ENCODE measurements at regions not wholly inside any gene's neighbourhood (a gene's known extent, or its start where the extent isn't known, plus 50 kb on each side); places are given as distances from the start of the nearest gene placed in this dataset.
"Not testable (repeated sequence)": the region's sequence is repeated elsewhere in the genome, so short reads cannot be mapped to it uniquely, and the experiment has no call there.

DNA sequence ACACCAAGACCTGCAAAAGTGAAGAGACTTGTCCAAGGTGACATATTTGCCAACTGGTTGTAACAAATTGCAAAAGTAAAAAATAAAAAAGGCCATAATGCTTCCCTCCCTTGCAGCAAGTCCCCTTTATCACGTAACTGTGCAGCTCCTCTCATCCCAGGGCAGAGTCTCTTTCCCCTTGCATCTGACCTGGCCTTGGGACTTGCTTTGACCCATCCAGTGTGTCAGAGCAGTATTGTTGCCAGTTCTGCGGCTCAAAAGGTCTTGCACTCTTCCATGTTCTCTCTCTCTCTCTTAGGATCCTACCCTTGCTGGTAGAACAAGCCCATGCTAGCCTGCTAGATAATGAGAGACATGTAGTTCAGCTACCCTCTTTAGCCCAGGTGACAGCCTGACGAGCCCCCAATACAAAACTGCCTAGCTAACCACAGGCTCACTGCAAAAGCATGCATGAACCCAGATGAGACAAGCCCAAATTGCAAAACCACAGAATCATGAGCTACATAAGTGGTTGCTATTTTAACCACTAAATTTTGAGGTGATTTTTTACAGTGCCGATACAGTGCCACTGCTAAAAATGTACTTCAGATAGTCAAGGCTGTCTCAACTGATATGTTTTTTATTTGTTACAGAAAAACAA is 289.5 kb upstream of the PPARGC1A start:
- Histone ChIP-seq H3K9me3 (no peaks in the 10 kb centered on the region), H3K27me3 (no peaks in the 10 kb centered on the region), H3K4me3 (no peak overlapping the region), H3K27ac (no peak overlapping the region), H3K36me3 (no peaks in the 10 kb centered on the region), H3K4me1 (no peaks in the 10 kb centered on the region)
- no peak for DNase-seq
- intact Hi-C loops (cut with DNase I): no loop called here
- no peak for ATAC-seq
- TF ChIP-seq, protein P1, sequence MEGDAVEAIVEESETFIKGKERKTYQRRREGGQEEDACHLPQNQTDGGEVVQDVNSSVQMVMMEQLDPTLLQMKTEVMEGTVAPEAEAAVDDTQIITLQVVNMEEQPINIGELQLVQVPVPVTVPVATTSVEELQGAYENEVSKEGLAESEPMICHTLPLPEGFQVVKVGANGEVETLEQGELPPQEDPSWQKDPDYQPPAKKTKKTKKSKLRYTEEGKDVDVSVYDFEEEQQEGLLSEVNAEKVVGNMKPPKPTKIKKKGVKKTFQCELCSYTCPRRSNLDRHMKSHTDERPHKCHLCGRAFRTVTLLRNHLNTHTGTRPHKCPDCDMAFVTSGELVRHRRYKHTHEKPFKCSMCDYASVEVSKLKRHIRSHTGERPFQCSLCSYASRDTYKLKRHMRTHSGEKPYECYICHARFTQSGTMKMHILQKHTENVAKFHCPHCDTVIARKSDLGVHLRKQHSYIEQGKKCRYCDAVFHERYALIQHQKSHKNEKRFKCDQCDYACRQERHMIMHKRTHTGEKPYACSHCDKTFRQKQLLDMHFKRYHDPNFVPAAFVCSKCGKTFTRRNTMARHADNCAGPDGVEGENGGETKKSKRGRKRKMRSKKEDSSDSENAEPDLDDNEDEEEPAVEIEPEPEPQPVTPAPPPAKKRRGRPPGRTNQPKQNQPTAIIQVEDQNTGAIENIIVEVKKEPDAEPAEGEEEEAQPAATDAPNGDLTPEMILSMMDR (IDR thresholded peaks at IDR 0.05): no peak

- H3K27ac ChIP-seq; H3K9me3 ChIP-seq; H3K4me1 ChIP-seq; intact Hi-C loops (cut with DNase I); ATAC-seq; H3K4me3 ChIP-seq; DNase-seq; H3K36me3 ChIP-seq; H3K27me3 ChIP-seq: not testable (repeated sequence)
Observed at GRCh38 chr4:24177443-24177842, 287.6 kb upstream of the PPARGC1A start.

- H3K4me3 ChIP-seq: no peak overlapping the region
- H3K27me3 ChIP-seq: no peaks in the 10 kb centered on the region
- H3K36me3 ChIP-seq: no peaks in the 10 kb centered on the region
- DNase-seq (no peak), ATAC-seq (no peak)
- intact Hi-C loops (cut with DNase I): no loop called here
- no peaks in the 10 kb centered on the region for H3K4me1 ChIP-seq
- no peaks in the 10 kb centered on the region for H3K9me3 ChIP-seq
- H3K27ac ChIP-seq: no peak overlapping the region
- TF ChIP-seq, protein P1 (IDR thresholded peaks at IDR 0.05): no peak
Observed at GRCh38 chr4:24175707-24176106, 285.9 kb upstream of the PPARGC1A start.

GRCh38 chr4:24174602-24175001 is 284.8 kb upstream of the PPARGC1A start:
- H3K9me3 ChIP-seq: no peaks in the 10 kb centered on the region
- no peaks in the 10 kb centered on the region for H3K36me3 ChIP-seq
- no peaks in the 10 kb centered on the region for H3K4me1 ChIP-seq
- no peak overlapping the region for H3K27ac ChIP-seq
- DNase-seq (no peak), ATAC-seq (no peak)
- intact Hi-C loops (cut with DNase I): no loop called here
- no peak overlapping the region for H3K4me3 ChIP-seq
- no peaks in the 10 kb centered on the region for H3K27me3 ChIP-seq
- TF ChIP-seq, protein P1 (IDR thresholded peaks at IDR 0.05): no peak

- intact Hi-C loops (cut with DNase I): no loop called here
- Histone ChIP-seq H3K4me1 (no peaks in the 10 kb centered on the region), H3K36me3 (no peaks in the 10 kb centered on the region), H3K4me3 (no peak overlapping the region), H3K27me3 (no peaks in the 10 kb centered on the region), H3K27ac (no peak overlapping the region), H3K9me3 (no peaks in the 10 kb centered on the region)
- no peak for ATAC-seq
- TF ChIP-seq, protein P1 (IDR thresholded peaks at IDR 0.05): no peak
- DNase-seq: no peak
Observed at GRCh38 chr4:24172406-24172805, 282.6 kb upstream of the PPARGC1A start.

DNA sequence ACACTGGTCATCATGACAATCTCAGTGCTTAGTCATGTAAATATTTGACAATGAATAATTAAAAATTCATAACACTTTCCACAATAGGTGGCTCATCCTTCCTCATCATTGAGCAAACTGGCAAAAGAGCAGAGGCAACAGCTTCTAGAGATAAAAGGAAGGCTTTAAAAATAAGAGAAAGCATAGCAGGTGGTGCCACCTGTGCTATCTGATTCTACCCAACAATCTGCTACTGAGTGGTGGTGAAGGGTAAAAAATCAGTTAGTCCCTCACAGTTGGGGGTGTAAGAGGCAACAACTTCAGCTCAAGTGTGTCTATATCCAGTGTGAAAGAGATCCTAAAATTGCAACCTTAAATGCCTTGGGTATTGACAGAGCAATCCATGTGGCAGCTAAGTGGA is 280.1 kb upstream of the PPARGC1A start:
- DNase-seq (no peak), ATAC-seq (no peak)
- H3K9me3 ChIP-seq: no peaks in the 10 kb centered on the region
- H3K27ac ChIP-seq: no peak overlapping the region
- no peaks in the 10 kb centered on the region for H3K27me3 ChIP-seq
- no peaks in the 10 kb centered on the region for H3K4me1 ChIP-seq
- H3K4me3 ChIP-seq: no peak overlapping the region
- no peaks in the 10 kb centered on the region for H3K36me3 ChIP-seq
- TF ChIP-seq, protein P1 (IDR thresholded peaks at IDR 0.05): no peak
- intact Hi-C loops (cut with DNase I): no loop called here
